LHCN-M2 (cell line): ENCODE measurements at regions not wholly inside any gene's neighbourhood (a gene's known extent, or its start where the extent isn't known, plus 50 kb on each side); places are given as distances from the start of the nearest gene placed in this dataset.
A peak's percentile ranks its signal among the peaks of the same experiment; 100 is the strongest.

ENCODE experiments used
- DNase-seq: peaks from one replicate; pipeline ENCODE4 v3.0.0-alpha.2; 2012; ENCODE audit warnings: low read depth

DNA sequence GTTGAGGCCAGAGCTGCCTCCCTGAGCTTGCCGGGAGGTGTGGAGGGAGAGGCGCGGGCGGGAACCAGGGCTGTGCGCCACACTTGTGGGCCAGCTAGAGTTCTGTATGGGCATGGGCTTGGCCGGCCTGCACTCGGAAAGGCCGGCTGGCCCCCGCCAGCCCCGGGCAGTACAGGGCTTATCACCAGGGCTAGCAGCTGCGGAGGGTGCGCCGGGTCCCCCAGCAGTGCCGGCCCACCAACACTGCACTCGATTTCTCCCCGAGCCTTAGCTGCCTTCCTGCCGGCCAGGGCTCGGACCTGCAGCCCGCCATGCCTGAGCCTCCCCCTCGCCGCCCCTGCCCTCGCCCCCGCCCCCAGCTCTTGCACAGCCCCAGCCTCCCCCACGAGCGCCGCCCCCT lies 472.7 kb downstream of the TFAP2A start:
- no peak for DNase-seq

DNA sequence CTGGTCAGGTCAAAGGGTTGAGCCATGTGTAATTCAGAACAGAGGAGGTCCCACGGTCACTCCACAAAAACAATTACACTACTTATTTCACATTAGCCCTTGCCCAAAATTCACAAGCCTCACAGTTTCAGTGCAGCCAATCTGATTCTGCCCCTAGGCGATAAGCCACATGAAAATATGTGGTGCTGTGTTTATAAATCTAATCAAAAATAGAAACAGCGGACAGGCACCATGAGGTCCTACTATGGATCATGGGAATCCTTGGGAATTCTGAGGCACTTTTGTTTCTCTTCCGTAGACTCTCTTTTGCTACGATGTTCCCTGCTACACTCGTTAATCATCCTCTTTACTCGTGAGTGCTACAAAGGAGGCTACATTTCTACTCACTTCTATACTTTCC lies 476.1 kb downstream of the TFAP2A start:
- no peak for DNase-seq

- DNase-seq: no peak
These were observed 477.7 kb downstream of the TFAP2A start for GRCh38 chr6:9937031-9937763.

DNA sequence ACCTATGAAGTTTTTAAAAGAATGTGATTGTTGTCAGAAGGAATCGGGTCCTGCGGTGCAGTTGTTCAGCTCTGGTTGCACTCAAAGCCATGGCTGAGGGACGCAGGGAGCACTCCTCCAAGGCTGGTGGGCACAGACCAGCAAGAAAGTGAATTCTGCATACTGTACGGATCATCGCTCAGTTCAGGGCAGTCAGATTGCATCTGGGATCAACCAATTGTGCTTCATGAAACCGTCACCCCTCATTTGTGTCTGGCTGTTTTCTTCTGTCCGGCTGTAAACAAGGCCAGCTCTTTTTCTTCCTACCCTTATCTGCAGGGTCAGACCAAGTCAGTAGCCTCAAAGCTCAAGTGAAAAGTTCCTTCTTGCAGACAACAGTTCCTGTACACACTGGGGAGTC lies 478.3 kb downstream of the TFAP2A start:
- DNase-seq: no peak

DNA sequence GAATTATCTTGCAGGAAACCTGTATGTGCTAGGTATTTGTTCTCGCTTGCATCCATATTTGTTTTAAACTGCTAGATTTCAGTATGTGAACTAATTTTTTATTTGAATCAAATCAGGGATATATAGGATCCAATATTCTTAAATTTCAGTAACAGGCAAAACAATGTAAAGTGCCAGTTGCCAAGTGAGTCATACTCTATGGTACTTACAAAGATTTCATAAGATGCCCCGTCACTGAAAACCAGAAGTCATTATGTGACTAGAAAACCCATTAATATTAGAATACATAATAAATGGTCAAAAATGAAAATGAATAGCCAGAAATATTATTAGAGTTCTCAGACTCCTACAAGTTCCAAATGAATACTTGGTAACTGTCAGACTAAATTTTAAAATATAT lies 481.2 kb downstream of the TFAP2A start:
- DNase-seq: peak; percentile 1

DNA sequence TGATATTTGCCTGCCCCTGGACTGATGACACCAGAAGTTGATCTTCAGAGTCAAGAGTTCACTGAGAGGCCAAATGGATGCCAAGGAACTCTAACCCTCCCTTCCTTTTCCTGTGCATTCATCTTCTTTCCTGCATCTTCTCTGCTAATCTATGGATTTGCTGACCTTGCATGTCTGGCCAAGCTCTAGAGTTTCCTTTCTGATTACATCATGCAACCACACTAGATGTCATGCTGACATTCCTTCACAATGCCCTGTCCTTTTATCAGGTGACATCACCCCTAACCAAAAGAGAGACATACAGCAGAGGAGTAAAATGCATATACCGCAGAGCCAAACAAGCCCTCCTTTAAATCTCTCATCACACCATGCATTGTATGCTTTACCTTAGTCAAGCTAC lies 487.6 kb downstream of the TFAP2A start:
- no peak for DNase-seq

DNA sequence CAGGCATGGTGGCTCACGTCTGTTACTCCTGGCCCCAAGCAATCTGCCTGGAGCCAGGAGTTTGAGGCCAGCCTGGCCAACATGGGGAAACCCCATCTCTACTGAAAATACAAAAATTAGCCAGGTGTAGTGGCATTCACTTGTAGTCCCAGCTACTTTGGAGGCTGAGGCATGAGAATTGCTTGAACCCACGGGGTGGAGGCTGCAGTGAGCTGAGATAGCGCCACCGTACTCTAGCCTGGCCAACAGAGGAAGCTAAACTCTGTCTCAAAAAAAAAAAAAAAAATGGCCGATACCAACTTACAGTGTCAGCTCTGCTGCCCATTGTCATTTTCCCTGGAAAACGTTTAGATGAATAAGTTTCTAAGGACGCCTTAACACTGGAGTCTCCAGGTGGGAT lies 489.9 kb downstream of the TFAP2A start:
- DNase-seq: no peak

- no peak for DNase-seq
These were observed 493.5 kb downstream of the TFAP2A start for GRCh38 chr6:9921366-9921765.

DNA sequence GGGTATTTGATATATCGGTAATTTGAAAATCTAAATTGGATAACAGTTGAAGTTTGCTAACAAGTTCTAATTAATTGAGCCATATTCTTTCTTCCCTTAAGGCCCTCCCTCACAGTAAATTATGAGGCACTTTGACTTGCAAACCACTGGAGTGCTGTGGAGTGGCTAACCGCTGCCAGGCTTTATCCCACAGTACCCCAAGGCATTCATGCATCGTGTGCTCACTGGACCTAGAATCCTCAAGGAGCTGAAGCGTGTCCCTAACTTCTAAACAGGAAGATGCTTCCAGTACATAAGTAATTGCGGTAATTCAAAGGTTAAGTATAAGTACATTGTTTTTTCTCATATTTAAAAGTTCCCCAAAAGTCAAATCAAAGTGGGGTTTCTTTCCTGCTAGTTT lies 499.9 kb downstream of the TFAP2A start:
- no peak for DNase-seq

GRCh38 chr6:9901376-9901775 lies 513.5 kb downstream of the TFAP2A start:
- no peak for DNase-seq

- no peak for DNase-seq
These were observed 518.1 kb downstream of the TFAP2A start for GRCh38 chr6:9896806-9897205.

- DNase-seq: no peak
These were observed 524.0 kb downstream of the TFAP2A start for GRCh38 chr6:9890893-9891292.

GRCh38 chr6:9890469-9890868 lies 524.4 kb downstream of the TFAP2A start:
- DNase-seq: no peak

DNA sequence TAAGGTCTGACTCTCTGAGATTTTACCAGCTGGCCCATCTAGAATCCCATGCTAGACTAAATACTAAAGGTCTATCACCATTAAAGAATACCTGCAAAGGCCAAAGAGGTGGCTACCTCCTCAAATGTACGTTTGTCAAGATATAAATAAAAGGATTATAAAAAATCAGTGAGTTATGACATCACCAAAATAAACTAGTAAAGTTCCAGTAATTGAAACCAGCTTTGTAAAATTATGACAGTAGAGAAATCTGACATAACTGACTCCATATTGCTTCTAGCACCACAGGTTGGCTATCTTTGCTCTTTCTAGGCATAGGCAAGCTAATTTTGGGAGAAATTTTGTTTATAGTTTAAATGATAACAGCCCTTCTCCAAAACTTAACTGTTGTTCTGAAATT lies 536.3 kb downstream of the TFAP2A start:
- no peak for DNase-seq

GRCh38 chr6:9875605-9876353 lies 539.1 kb downstream of the TFAP2A start:
- DNase-seq: no peak

DNA sequence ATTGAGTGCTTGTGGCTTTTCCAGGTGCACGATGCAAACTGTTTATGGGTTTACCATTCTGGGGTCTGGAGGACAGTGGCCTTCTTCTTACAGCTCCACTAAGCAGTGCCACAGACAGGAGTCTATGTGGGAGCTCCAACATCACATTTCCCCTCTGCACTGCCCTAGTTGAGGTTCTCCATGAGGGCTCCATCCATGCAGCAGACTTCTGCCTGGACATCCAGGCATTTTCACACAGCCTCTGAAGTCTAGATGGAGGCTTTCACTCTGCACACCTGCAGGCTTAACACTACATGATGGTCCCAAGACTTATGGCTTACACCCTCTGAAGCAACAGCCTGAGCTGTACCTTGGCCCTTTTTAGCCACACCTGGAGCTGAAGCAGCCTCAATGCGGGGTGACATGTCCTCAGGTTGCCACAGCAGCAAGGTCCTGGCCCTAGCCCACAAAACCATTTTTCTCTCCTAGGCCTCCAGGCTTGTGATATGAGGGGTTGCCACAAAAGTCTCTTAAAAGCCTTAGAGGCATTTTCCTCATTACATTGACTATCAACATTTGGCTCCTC lies 552.2 kb downstream of the TFAP2A start:
- DNase-seq: no peak

DNA sequence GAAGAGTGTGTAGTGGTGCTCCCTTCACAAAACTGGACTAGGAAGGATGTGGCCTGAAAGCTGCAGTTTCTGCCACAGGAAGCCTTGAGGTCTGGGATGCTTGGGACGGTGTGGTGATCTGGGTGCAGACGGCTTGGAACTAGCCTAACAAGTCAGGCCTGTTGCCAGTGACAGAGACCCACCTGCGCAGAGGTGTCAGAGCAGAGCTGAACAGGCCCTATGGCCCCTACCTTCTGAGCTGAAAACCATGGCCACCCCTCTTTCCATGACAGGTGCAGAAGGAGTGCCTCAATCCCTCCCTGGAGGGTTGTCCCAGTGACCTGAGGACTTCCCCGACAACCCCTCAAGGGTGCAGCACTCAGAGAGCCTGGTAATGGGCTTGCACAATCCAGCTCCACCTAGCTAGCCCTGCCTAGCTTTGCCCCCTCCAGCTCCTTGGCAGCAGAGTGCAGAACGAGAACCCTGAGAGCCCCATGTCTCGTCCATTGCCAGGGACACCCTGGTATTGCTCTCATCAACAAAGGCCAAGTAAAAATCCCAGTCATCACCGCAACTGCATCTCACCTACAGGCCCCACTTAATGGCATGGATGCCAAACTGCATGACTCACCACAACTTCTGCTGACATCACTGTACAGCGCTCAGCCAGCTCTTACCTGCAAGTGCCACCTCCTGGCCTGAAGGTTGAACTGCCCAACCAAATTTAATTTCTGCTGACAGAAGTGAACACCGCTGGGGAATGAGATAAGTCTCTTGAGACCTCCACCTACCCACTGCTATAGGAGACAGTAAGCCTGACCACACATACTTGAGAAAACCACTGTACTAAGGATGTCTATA lies 563.1 kb downstream of the TFAP2A start:
- DNase-seq: no peak

- no peak for DNase-seq
These were observed 563.9 kb downstream of the TFAP2A start for GRCh38 chr6:9851006-9851405.

DNA sequence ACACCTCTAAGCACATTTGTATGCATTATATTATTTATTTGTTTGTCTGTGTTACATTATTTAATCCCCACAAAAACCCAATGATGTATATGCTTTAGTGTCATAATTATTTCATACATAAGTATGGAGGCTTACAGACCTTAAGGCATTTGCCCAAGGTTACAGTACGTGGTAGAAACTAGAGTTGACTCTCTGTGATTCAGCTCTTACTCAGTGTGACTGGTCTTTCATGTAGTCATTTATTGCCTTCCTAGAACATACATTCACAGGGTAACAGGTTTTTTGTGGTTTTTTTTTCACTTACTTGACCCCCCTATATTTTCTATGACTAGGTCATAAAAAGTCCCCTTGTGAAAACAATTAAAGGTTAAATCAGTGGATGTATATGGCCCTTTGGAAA lies 566.8 kb downstream of the TFAP2A start:
- DNase-seq: peak; percentile 27

DNA sequence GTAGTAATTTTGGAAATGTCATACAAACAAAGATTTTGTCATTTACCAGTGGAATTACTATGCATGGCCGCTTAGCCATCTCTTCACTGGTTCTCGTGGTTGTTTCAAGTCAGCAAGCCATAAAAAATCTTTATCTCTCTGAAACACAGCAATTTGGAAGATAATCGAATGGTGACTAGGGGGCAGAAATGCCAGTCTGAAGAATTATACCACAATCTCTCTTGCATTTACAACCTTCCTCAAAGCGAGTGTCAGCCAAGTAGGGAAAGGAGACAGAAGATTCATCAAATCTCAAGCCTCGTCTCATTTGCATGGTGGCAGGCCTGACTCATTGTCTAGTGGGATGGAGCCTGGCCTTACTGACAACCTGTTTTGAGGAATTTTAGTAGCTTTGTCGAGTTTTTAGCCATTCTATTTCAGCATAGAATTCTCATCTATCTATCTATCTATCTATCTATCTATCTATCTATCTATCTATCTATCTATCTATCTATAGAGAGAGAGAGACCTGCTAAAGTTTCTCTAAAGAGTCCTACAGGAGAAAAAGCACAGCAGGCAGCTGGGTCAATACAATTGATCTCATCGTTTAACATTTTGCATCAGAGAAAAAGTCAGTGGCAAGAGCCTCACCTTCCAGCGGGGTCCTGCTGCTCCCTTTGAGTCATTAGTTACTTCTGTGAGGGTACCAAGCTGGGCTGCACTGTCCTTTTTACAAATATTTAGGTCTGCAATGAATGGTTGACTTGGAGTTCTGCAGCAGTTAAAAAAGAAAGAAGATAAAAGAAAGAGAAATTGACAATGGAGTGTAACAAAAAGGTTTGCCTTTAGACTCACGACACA lies 572.8 kb downstream of the TFAP2A start:
- DNase-seq: no peak

DNA sequence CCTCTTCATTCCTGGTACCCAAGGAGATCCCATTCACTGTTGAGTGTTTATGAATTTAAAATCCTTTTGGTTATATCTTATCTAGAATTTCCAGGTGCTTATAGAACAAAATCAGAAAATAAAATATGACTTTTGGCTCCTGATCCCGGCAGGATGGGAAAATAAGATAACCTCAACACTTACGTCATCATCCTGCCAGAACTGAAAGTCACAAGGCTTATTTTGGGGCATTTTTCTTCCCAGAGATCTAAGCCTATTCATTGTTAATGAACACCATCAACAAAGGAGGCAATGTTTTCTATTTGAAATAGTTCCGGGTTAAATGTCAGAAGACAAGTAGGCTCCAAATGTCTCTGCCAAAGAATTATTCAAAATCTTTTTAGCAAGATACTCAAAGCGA lies 580.6 kb downstream of the TFAP2A start:
- no peak for DNase-seq
